Osteoblast (primary cell): ENCODE measurements at regions not wholly inside any gene's neighbourhood (a gene's known extent, or its start where the extent isn't known, plus 50 kb on each side); places are given as distances from the start of the nearest gene placed in this dataset.

ENCODE experiments used
- DNase-seq: peaks from one replicate; pipeline ENCODE4 v3.0.0; 2011; ENCODE audit warnings: low spot score, mixed read lengths; ENCODE audit not compliant: insufficient read length; ENCODE audit errors: missing footprints
- H2AFZ ChIP-seq: 2 replicates; pipeline ENCODE4 v1.6.0; 2011; ENCODE audit warnings: mild to moderate bottlenecking, low read length
- H3K27ac ChIP-seq: 2 replicates; pipeline ENCODE4 v1.5.1; 2011; ENCODE audit warnings: mild to moderate bottlenecking, low read depth, low read length, moderate library complexity
- H3K27me3 ChIP-seq: 2 replicates; pipeline ENCODE4 v1.6.0; 2012; ENCODE audit warnings: mild to moderate bottlenecking, control low read depth, inconsistent platforms, low read length, moderate library complexity; ENCODE audit not compliant: insufficient read depth
- H3K36me3 ChIP-seq: 2 replicates; pipeline ENCODE4 v1.5.1; 2011; ENCODE audit warnings: mild to moderate bottlenecking, low read length, control low read depth, moderate library complexity; ENCODE audit not compliant: insufficient read depth
- H3K4me1 ChIP-seq: 2 replicates; pipeline ENCODE4 v1.5.1; 2011; ENCODE audit warnings: mild to moderate bottlenecking, low read length, control low read depth, moderate library complexity; ENCODE audit not compliant: insufficient read depth
- H3K4me2 ChIP-seq: 2 replicates; pipeline ENCODE4 v1.6.0; 2011; ENCODE audit warnings: mild to moderate bottlenecking, low read length; ENCODE audit not compliant: insufficient read depth
- H3K4me3 ChIP-seq: fragments of 200-600 bp; sonication (generic); 3 replicates; pipeline ENCODE4 v1.5.1; 2012; ENCODE audit warnings: mild to moderate bottlenecking, low read length, inconsistent platforms; ENCODE audit not compliant: insufficient read depth
- H3K79me2 ChIP-seq: 2 replicates; pipeline ENCODE4 v1.6.0; 2012; ENCODE audit warnings: mild to moderate bottlenecking, low read length, control low read depth, inconsistent platforms; ENCODE audit not compliant: insufficient read depth
- H3K9me3 ChIP-seq: 2 replicates; pipeline ENCODE4 v1.5.1; 2011; ENCODE audit warnings: low read depth, low read length, control low read depth
- H4K20me1 ChIP-seq: 2 replicates; pipeline ENCODE4 v1.6.0; 2012; ENCODE audit warnings: mild to moderate bottlenecking, low read length, control low read depth; ENCODE audit not compliant: insufficient read depth
- CTCF ChIP-seq: IDR thresholded peaks from 2 replicates; pipeline ENCODE4 v1.5.1; 2011; ENCODE audit warnings: mild to moderate bottlenecking, low read depth, low read length, moderate library complexity; ENCODE audit errors: extremely low read depth

DNA sequence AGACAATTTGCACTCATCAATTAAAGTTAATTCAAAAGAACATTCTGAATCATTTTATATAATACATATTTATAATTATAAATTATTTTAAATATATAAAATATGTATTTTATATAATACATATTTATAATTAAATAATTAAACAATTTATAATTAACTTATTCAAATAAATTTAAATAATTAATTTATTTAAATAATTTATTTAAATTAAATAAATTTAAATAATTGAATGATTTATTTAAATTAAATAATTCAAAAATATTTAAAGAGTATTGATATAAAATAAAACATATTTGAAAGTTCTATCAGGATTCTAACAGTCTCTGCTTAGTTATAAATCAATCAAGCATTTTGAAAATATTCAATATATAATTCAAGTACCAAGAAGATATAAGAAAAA lies 775.5 kb upstream of the CTNND2 start:
- no peak for DNase-seq
- no peaks in the 10 kb centered on the region for H3K9me3 ChIP-seq

GRCh38 chr5:12675959-12676358 lies 771.7 kb upstream of the CTNND2 start:
- no peaks in the 10 kb centered on the region for H3K4me1 ChIP-seq
- DNase-seq: no peak
- no peak overlapping the region for H2AFZ ChIP-seq
- no peaks in the 10 kb centered on the region for H4K20me1 ChIP-seq
- H3K27ac ChIP-seq: no peak overlapping the region
- no peaks in the 10 kb centered on the region for H3K36me3 ChIP-seq
- no peaks in the 10 kb centered on the region for H3K79me2 ChIP-seq
- peaks cover 4% of the 10 kb centered on the region for H3K9me3 ChIP-seq
- H3K27me3 ChIP-seq: no peaks in the 10 kb centered on the region
- H3K4me2 ChIP-seq: no peak overlapping the region
- no peak for TF ChIP-seq CTCF
- no peak overlapping the region for H3K4me3 ChIP-seq

More for the DNA sequence above, 775.5 kb upstream of the CTNND2 start:
- H3K27ac ChIP-seq: no peak overlapping the region
- no peaks in the 10 kb centered on the region for H3K36me3 ChIP-seq
- H3K4me2 ChIP-seq: no peak overlapping the region
- no peaks in the 10 kb centered on the region for H3K27me3 ChIP-seq
- H3K4me3 ChIP-seq: no peak overlapping the region
- H2AFZ ChIP-seq: no peak overlapping the region
- no peaks in the 10 kb centered on the region for H4K20me1 ChIP-seq
- TF ChIP-seq CTCF: no peak
- H3K79me2 ChIP-seq: no peaks in the 10 kb centered on the region
- H3K4me1 ChIP-seq: no peaks in the 10 kb centered on the region

DNA sequence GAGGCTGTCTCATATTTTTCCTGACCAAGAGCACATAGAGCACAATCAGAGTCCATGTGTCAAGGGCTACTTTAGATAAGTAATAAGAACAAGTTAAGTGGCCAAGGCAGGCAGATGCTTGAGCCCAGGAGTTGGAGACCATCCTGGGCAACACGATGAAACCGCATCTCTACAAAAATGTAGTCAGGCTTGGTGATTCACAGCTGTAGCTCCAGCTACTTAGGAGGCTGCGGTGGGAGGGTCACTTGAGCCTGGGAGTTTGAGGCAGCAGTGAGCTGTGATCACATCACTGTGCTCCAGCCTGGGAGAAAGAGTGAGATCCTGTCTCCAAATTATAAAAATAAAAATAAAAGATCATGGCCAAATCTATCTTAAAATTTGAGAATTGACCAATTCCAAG lies 767.9 kb upstream of the CTNND2 start:
- Histone ChIP-seq H3K79me2 (no peaks in the 10 kb centered on the region), H3K36me3 (no peaks in the 10 kb centered on the region), H3K9me3 (peaks cover 6% of the 10 kb centered on the region), H4K20me1 (no peaks in the 10 kb centered on the region), H2AFZ (no peak overlapping the region), H3K27me3 (no peaks in the 10 kb centered on the region), H3K27ac (no peak overlapping the region), H3K4me2 (no peak overlapping the region), H3K4me1 (no peaks in the 10 kb centered on the region), H3K4me3 (no peak overlapping the region)
- no peak for DNase-seq
- no peak for TF ChIP-seq CTCF

DNA sequence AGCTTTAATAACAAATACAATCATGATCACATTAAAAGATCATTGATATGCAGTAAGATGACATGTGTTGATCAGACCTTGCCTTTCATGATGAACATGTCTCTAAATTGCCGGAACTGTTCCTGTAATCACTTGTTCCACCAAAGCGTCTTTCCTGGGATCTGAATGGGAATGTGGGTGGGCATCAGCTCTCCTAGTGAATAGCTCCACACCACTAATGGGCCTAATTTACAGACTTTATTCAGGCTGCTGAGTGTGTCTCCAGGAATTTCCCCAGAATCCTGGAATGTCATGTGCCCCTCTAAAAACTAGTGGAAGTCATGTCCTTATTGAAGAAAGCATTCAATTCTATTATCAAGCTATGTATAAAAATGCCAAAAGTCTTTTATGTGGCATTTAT lies 765.1 kb upstream of the CTNND2 start:
- TF ChIP-seq CTCF: no peak
- H3K27ac ChIP-seq: no peak overlapping the region

More for the DNA sequence above, 765.1 kb upstream of the CTNND2 start:
- Histone ChIP-seq H3K79me2 (no peaks in the 10 kb centered on the region), H3K4me1 (no peaks in the 10 kb centered on the region), H3K4me2 (no peak overlapping the region), H4K20me1 (no peaks in the 10 kb centered on the region), H3K4me3 (no peak overlapping the region), H3K9me3 (peaks cover 6% of the 10 kb centered on the region), H3K27me3 (no peaks in the 10 kb centered on the region), H3K36me3 (no peaks in the 10 kb centered on the region), H2AFZ (no peak overlapping the region)
- DNase-seq: no peak
